ENCODE measurements at regions not wholly inside any gene's neighbourhood (a gene's known extent, or its start where the extent isn't known, plus 50 kb on each side); places are given as distances from the start of the nearest gene placed in this dataset.

DNA sequence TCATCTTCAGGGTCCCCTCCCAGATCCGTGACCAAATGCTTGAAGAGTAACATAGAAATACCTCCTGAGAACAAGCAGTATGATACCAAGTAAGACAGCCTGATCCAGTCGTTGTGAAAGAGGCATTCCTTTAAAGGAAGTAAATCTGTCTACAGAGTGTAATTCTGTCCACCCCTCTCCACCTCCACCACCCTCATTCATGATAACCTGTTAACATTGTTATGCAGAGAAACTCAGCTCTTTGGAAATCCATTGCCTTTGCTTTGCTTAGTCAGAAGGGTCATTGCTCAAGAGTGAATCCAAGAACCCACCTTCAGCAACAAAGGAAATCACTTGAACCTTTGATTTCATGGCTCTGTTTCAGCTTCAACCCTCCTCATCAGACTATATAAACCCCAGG, 155.6 kb downstream of the CYP26B1 start:
- no peak for DNase-seq
- Mint-ChIP-seq H3K27me3 (ENCODE audit: unreplicated experiment) (no peaks in the 10 kb centered on the region), H3K27ac (ENCODE audit: unreplicated experiment) (no peak overlapping the region), H3K9me3 (ENCODE audit: unreplicated experiment) (peaks cover 3% of the 10 kb centered on the region), H3K36me3 (ENCODE audit: unreplicated experiment) (no peaks in the 10 kb centered on the region), H3K4me3 (ENCODE audit: unreplicated experiment) (no peak overlapping the region), H3K4me1 (ENCODE audit: low read depth, unreplicated experiment) (no peaks in the 10 kb centered on the region)
- TF ChIP-seq, protein P1, sequence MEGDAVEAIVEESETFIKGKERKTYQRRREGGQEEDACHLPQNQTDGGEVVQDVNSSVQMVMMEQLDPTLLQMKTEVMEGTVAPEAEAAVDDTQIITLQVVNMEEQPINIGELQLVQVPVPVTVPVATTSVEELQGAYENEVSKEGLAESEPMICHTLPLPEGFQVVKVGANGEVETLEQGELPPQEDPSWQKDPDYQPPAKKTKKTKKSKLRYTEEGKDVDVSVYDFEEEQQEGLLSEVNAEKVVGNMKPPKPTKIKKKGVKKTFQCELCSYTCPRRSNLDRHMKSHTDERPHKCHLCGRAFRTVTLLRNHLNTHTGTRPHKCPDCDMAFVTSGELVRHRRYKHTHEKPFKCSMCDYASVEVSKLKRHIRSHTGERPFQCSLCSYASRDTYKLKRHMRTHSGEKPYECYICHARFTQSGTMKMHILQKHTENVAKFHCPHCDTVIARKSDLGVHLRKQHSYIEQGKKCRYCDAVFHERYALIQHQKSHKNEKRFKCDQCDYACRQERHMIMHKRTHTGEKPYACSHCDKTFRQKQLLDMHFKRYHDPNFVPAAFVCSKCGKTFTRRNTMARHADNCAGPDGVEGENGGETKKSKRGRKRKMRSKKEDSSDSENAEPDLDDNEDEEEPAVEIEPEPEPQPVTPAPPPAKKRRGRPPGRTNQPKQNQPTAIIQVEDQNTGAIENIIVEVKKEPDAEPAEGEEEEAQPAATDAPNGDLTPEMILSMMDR (IDR thresholded peaks at IDR 0.05; ENCODE audit: partially characterized antibody, unreplicated experiment), result no peak

DNA sequence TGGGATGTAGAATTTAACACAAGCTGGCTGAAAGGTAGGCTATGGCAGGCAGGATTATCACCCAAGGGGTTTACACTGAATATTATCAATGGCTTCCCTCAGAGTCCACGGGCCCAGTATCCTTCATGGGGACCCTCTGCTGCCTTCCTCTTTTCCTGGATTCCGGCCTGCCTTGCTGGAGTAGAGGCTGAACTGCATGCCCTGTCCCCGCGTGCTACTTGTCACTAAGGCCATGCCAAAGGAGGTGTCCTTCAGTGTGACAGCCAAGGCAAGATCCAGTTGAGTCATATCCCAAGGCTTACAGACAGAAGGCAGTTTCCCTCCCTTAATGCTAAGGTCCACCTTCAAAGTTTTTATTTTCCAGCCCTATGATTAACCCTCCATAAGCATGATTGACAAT, 156.3 kb downstream of the CYP26B1 start:
- peaks cover 3% of the 10 kb centered on the region for H3K9me3 Mint-ChIP-seq (ENCODE audit: unreplicated experiment)
- no peaks in the 10 kb centered on the region for H3K4me1 Mint-ChIP-seq (ENCODE audit: low read depth, unreplicated experiment)
- no peaks in the 10 kb centered on the region for H3K36me3 Mint-ChIP-seq (ENCODE audit: unreplicated experiment)
- no peaks in the 10 kb centered on the region for H3K27me3 Mint-ChIP-seq (ENCODE audit: unreplicated experiment)
- H3K27ac Mint-ChIP-seq (ENCODE audit: unreplicated experiment), result no peak overlapping the region
- no peak for DNase-seq
- TF ChIP-seq, protein P1 (IDR thresholded peaks at IDR 0.05; ENCODE audit: partially characterized antibody, unreplicated experiment), result no peak
- no peak overlapping the region for H3K4me3 Mint-ChIP-seq (ENCODE audit: unreplicated experiment)

DNA sequence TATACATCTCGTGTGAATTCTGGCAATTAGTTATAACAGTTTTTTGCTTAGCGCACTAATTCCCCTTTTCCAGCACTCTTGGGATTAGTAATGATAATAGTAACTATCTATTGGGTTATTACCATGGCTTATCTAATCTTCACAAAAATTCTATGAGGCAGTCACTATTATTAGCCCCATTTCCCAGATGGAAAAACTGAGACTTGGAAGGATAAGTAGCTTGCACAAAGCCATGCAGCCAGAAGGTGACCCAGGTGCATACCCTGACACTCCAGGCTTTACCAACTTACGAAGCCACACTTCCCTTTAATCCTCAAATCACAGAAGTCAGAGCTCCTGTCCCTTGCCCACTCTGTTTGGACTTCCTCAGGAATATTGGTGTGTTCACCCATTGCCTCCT, 156.8 kb downstream of the CYP26B1 start:
- no peak overlapping the region for H3K4me3 Mint-ChIP-seq (ENCODE audit: unreplicated experiment)
- H3K27ac Mint-ChIP-seq (ENCODE audit: unreplicated experiment), result no peak overlapping the region
- no peaks in the 10 kb centered on the region for H3K36me3 Mint-ChIP-seq (ENCODE audit: unreplicated experiment)

DNA sequence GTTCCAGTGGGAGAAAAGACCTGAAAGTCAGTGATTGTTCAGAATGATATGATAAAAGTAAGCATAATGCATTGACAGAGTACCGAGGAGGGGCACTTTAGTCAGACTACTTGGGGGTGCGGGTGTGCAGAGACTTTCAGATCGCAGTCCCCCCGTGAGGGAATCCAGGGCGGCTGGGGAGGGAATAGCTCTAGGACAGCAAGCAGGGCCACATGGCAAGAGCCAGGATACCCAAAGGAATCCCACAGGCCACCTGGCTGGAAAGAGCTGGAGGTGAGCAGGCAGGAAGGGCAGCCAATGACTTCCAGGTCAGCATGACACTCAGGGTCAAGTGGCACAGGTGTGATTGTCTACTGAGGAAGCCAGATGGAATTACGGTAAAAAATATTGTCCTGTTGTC, 157.5 kb downstream of the CYP26B1 start:
- Mint-ChIP-seq H3K27me3 (ENCODE audit: unreplicated experiment) (no peaks in the 10 kb centered on the region), H3K9me3 (ENCODE audit: unreplicated experiment) (peaks cover 3% of the 10 kb centered on the region), H3K4me1 (ENCODE audit: low read depth, unreplicated experiment) (peaks cover 6% of the 10 kb centered on the region), H3K27ac (ENCODE audit: unreplicated experiment) (no peak overlapping the region), H3K36me3 (ENCODE audit: unreplicated experiment) (no peaks in the 10 kb centered on the region), H3K4me3 (ENCODE audit: unreplicated experiment) (no peak overlapping the region)
- TF ChIP-seq, protein P1 (IDR thresholded peaks at IDR 0.05; ENCODE audit: partially characterized antibody, unreplicated experiment), result no peak
- DNase-seq, result no peak

More for the DNA sequence above, 156.8 kb downstream of the CYP26B1 start:
- Mint-ChIP-seq H3K27me3 (ENCODE audit: unreplicated experiment) (no peaks in the 10 kb centered on the region), H3K9me3 (ENCODE audit: unreplicated experiment) (peaks cover 3% of the 10 kb centered on the region), H3K4me1 (ENCODE audit: low read depth, unreplicated experiment) (peaks cover 2% of the 10 kb centered on the region)
- TF ChIP-seq, protein P1 (IDR thresholded peaks at IDR 0.05; ENCODE audit: partially characterized antibody, unreplicated experiment), result no peak
- no peak for DNase-seq

DNA sequence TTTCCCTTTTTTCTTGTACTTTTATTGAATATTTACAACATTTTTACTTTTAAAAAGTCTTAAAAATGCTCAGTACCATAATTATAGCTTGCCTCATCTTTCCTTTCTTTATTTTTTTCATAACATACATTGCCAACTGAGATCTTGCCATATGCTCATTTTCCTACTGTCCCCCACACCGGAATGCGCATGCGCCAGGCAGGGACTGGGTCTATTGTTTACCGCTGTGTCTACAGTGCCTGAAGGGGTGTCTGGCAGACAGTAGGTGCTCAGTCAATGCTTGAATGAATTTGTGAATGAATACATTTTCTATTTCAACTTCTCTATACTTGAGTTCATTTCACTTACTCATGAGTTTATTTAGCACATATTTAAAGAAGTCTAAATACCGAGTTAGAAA, 158.0 kb downstream of the CYP26B1 start:
- Mint-ChIP-seq H3K27ac (ENCODE audit: unreplicated experiment) (no peak overlapping the region), H3K4me3 (ENCODE audit: unreplicated experiment) (no peak overlapping the region), H3K36me3 (ENCODE audit: unreplicated experiment) (no peaks in the 10 kb centered on the region), H3K4me1 (ENCODE audit: low read depth, unreplicated experiment) (peaks cover 6% of the 10 kb centered on the region), H3K9me3 (ENCODE audit: unreplicated experiment) (peaks cover 1% of the 10 kb centered on the region), H3K27me3 (ENCODE audit: unreplicated experiment) (no peaks in the 10 kb centered on the region)
- TF ChIP-seq, protein P1 (IDR thresholded peaks at IDR 0.05; ENCODE audit: partially characterized antibody, unreplicated experiment), result no peak
- DNase-seq, result no peak
